Right lobe of liver (tissue), 6 donors: ENCODE measurements at regions not wholly inside any gene's neighbourhood (a gene's known extent, or its start where the extent isn't known, plus 50 kb on each side); places are given as distances from the start of the nearest gene placed in this dataset.
"Not testable (repeated sequence)": the region's sequence is repeated elsewhere in the genome, so short reads cannot be mapped to it uniquely, and the experiment has no call there.

ENCODE experiments used
- ATAC-seq, 4 donors: fragments of 200-7000 bp; cut with Tn5 transposase; one replicate each; pipeline ENCODE4 v1.9.1; 2020; ENCODE audit warnings: mild to moderate bottlenecking in 4 of 4, moderate library complexity in 4 of 4
- DNase-seq, 3 donors: peaks; one replicate each; pipeline ENCODE4 v3.0.0-alpha.2; 2020
- H3K27ac ChIP-seq, 3 donors: fragments of 200-600 bp; one replicate each; pipeline ENCODE4 v1.8.0; 2022
- H3K27me3 ChIP-seq, 2 donors: fragments of 200-600 bp; one replicate each; pipeline ENCODE4 v1.8.0; 2022
- H3K36me3 ChIP-seq, 4 donors: fragments of 200-600 bp; sonication (generic) in 1 of 4; one replicate each; pipeline versions ENCODE4 v1.5.1 to v1.8.0; 2017 to 2022; ENCODE audit warnings: control low read depth in 1 of 4
- H3K4me1 ChIP-seq, 4 donors: fragments of 200-600 bp; sonication (generic) in 1 of 4; one replicate each; pipeline versions ENCODE4 v1.5.1 to v1.8.0; 2017 to 2022; ENCODE audit warnings: control low read depth in 1 of 4
- H3K4me3 ChIP-seq, 3 donors: fragments of 200-600 bp; one replicate each; pipeline ENCODE4 v1.8.0; 2022
- H3K9me3 ChIP-seq, 4 donors: fragments of 200-600 bp; sonication (generic) in 1 of 4; one replicate each; pipeline versions ENCODE4 v1.5.1 to v1.8.0; 2017 to 2022; ENCODE audit warnings: control low read depth in 1 of 4
- POLR2A ChIP-seq: fragments of 450-650 bp; IDR thresholded peaks from one replicate; pipeline ENCODE4 v1.6.1; 2017; ENCODE audit warnings: antibody characterized with exemption, mild to moderate bottlenecking
- WGBS: methylation state at CpG from one replicate; pipeline ENCODE4 v1.1.6; 2018; ENCODE audit warnings: low coverage, low lambda C conversion rate; ENCODE audit not compliant: insufficient coverage; ENCODE audit errors: missing lambda C conversion rate; 5-methylcytosine and 5-hydroxymethylcytosine counted together
- intact Hi-C, 2 donors: fragments of 100-400 bp; cut with DNase I; formaldehyde crosslinking; loops; one replicate each; pipeline versions ENCODE4 v1.11.2 to v1.14.1; 2022
- TF ChIP-seq, protein P1 (sequence below), 4 donors: fragments of 200-600 bp in 3 of 4; fragments of 450-650 bp in 1 of 4; IDR thresholded peaks; one replicate each; pipeline versions ENCODE4 v1.5.1 to v1.8.0; 2016 to 2022; ENCODE audit warnings: antibody characterized with exemption in 4 of 4, mild to moderate bottlenecking in 2 of 4
- donor health status: DM: no; HTN: yes; CAD: no.
- donor health status: DM: no; HTN: no; CAD: no.
- donor health status: DM: no; HTN: no; CAD: no.
- donor health status: DM: no; HTN: yes; CAD: no.
- donor health status: DM: no; HTN: yes; CAD: no.

DNA sequence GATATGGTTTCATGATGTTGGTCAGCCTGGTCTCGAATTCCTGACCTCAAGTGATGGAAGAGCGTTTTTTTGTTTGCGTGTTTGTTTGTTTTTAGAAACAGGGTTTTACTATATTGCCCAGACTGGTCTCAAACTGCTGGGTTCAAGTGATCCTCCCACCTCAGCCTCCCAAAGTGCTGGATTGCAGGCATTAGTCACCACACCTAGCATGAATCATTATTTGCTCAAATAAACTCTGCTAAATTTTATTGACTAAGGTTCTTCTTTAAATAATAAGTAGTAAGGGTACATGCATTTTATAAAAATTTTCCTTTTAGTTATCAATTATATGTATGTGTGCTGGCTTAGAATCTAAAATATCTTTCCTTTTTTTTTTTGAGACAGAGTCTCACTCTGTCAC lies 52.9 kb downstream of the ZBTB9 start:
- no peaks in the 10 kb centered on the region for H3K9me3 ChIP-seq
- no peak for ATAC-seq
- no peak for DNase-seq
- H3K4me1 ChIP-seq: no peaks in the 10 kb centered on the region
- no peaks in the 10 kb centered on the region for H3K27me3 ChIP-seq
- 80% methylated on average over 3 of the region's 3 CpGs for WGBS
- no peak for TF ChIP-seq POLR2A
- TF ChIP-seq, protein P1, sequence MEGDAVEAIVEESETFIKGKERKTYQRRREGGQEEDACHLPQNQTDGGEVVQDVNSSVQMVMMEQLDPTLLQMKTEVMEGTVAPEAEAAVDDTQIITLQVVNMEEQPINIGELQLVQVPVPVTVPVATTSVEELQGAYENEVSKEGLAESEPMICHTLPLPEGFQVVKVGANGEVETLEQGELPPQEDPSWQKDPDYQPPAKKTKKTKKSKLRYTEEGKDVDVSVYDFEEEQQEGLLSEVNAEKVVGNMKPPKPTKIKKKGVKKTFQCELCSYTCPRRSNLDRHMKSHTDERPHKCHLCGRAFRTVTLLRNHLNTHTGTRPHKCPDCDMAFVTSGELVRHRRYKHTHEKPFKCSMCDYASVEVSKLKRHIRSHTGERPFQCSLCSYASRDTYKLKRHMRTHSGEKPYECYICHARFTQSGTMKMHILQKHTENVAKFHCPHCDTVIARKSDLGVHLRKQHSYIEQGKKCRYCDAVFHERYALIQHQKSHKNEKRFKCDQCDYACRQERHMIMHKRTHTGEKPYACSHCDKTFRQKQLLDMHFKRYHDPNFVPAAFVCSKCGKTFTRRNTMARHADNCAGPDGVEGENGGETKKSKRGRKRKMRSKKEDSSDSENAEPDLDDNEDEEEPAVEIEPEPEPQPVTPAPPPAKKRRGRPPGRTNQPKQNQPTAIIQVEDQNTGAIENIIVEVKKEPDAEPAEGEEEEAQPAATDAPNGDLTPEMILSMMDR (IDR thresholded peaks at IDR 0.05): no peak
- no peaks in the 10 kb centered on the region for H3K36me3 ChIP-seq
- no peak overlapping the region for H3K27ac ChIP-seq
- no peak overlapping the region for H3K4me3 ChIP-seq
- intact Hi-C loops: no loop called here

DNA sequence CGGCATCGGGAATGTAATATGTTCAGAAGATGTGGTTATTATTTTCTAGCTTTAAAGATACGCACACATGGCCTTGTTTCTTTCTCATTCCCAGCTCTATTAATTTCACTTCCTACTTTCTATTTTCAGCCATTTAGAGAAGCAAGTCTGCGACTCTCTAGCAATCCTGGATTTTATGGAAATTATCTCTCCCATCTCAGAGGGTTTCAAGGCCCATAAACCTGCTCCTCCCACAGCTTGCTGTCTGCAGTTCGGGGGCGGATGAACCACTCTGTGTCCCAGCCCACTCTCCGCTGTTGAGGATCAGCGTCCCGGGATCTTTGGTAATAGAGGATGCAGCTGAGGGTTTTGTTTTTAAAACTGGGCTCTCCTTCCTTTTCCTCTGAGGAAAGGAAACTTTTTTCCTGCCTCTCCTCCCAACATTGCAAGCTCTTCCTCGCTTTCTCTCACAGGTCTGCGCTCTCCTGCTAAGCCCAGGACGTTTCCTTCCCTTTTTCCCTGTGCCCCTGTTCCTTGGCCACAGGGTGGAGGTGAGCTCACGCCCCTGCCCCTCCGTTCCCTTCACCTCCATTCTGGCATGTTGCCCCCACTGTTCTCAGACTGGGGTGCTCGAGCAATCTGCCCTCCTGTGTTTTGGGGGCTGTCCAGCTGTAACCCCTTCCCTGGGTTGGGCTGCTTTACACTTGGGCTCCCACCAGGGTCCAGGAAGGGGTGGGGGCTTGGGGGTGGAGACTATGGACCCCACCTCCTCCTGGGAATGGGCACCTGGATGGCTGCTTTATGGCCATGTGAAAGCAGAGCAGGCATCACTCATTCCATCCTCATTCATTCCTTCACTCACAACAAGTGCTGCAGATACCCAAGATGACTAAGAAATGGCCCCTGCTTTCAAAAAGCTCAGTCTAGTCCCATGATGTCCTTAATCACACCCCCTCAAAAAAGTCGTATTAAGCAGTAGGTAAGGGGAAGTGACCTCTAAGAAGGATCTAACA lies 54.9 kb downstream of the ZBTB9 start:
- DNase-seq: no peak
- H3K36me3 ChIP-seq: no peaks in the 10 kb centered on the region
- peak in 3 of 4 donors; percentile 30 to 55 (median 47) for ATAC-seq
- intact Hi-C loops: no loop called here
- H3K4me3 ChIP-seq: no peak overlapping the region
- no peaks in the 10 kb centered on the region for H3K4me1 ChIP-seq
- no peak overlapping the region for H3K27ac ChIP-seq
- TF ChIP-seq, protein P1 (IDR thresholded peaks at IDR 0.05): no peak
- TF ChIP-seq POLR2A: no peak
- no peaks in the 10 kb centered on the region for H3K9me3 ChIP-seq
- WGBS: 25% methylated on average over 15 of the region's 16 CpGs
- H3K27me3 ChIP-seq: no peaks in the 10 kb centered on the region

DNA sequence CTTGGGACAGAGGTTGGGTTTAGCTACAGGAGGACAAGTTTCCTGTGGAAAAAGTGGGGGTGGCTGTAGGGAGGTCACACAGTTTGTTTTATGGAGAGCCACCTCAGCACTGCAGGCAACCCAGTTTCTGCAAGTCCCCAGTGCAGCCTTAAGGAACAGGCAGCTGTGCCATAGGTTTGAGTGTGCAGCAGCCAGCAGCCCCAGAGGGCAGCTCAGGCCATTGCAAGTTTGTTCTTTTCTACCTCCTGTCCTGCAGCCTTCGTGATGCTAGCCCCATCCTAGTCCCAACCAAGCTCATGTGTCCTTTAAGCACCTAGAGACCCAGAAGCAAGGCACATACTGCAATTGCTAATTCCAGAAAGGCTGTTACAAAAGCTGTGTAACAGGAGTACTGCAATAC lies 58.8 kb downstream of the ZBTB9 start:
- Histone ChIP-seq H3K4me1 (no peaks in the 10 kb centered on the region), H3K36me3 (no peaks in the 10 kb centered on the region), H3K27me3 (no peaks in the 10 kb centered on the region), H3K9me3 (no peaks in the 10 kb centered on the region), H3K4me3 (no peak overlapping the region), H3K27ac (no peak overlapping the region)
- intact Hi-C loops: no loop called here
- TF ChIP-seq, protein P1 (IDR thresholded peaks at IDR 0.05): no peak
- TF ChIP-seq POLR2A: no peak
- DNase-seq (no peak), ATAC-seq (no peak)
- no CpG with 5 or more reads among the region's 1 CpG for WGBS

DNA sequence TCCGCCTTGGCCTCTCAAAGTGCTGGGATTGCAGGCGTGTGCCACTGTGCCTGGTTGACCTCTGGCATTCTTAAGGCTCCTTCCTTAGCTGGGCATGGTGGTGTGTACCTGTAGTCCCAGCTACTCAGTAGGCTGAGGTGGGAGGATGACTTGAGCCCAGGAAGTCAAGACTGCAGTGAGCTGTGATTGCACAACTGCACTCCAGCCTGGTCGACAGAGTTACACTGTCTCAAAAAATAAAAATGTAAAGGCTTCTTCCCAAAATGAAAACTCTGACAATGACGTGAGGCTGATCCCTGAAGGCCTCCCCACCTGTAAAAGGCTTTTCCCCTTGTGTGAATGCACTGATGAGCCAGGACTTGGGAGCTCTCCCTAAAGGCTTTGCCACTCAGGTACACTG lies 62.4 kb downstream of the ZBTB9 start:
- Histone ChIP-seq H3K27ac (no peak overlapping the region), H3K4me3 (no peak overlapping the region), H3K9me3 (no peaks in the 10 kb centered on the region), H3K27me3 (no peaks in the 10 kb centered on the region), H3K4me1 (no peaks in the 10 kb centered on the region), H3K36me3 (no peaks in the 10 kb centered on the region)
- TF ChIP-seq, protein P1 (IDR thresholded peaks at IDR 0.05): no peak
- no peak for TF ChIP-seq POLR2A
- intact Hi-C loops: no loop called here
- 30% methylated on average over 2 of the region's 4 CpGs for WGBS
- ATAC-seq (no peak), DNase-seq (no peak)

DNA sequence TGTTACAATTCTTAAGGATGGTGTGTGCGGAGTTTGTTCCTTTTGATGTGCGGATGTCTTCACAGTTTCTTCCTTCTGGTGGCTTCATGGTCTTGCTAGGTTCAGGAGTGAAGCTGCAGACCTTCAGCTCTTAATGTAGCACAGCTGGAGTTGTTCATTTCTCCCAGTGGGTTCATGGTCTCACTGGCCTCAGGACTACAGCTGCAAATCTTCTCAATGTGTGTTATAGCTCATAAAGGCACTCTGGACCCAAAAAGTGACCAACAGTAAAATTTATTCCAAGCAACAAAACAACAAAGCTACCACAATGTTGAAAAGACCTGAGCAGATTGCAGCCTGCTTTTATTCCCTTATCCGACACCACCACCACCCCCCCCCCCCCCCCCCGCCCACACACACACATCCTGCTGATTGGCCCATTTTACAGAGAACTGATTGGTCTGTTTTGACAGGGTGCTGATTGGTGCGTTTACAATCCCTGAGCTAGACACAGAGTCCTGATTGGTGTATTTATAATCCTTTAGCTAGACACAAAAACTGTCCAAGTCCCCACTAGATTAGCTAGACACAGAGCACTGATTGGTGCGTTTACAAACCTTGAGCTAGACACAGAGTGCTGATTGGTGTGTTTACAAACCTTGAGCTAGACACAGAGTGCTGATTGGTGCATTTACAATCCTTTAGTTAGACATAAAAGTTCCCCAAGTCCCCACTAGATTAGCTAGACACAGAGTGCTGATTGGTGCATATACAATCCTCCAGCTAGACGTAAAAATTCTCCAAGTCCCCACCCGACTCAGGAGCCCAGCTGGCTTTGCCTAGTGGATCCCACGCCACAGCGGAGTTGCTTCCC lies 59.2 kb downstream of the BAK1 start:
- H3K36me3 ChIP-seq, H3K27ac ChIP-seq, intact Hi-C loops, H3K27me3 ChIP-seq, H3K9me3 ChIP-seq, DNase-seq, ATAC-seq, H3K4me1 ChIP-seq, H3K4me3 ChIP-seq: not testable (repeated sequence)
- 73% methylated on average over 4 of the region's 10 CpGs for WGBS
